HEK293T (cell line): ENCODE measurements at regions not wholly inside any gene's neighbourhood (a gene's known extent, or its start where the extent isn't known, plus 50 kb on each side); places are given as distances from the start of the nearest gene placed in this dataset.

Experiments used
- CTCF ChIA-PET: fragments of 350-600 bp; formaldehyde crosslinking; extraction: SDS; loops from one replicate; lab custom pipeline; 2021; ENCODE audit warnings: antibody characterized with exemption, inconsistent platforms; lab: Yijun Ruan, JAX
- POLR2A ChIA-PET: fragments of 350-600 bp; formaldehyde crosslinking; extraction: SDS; loops from one replicate; lab custom pipeline; 2020; ENCODE audit warnings: antibody characterized with exemption, inconsistent platforms; lab: Yijun Ruan, JAX
- DNase-seq: peaks from one replicate; pipeline ENCODE4 v3.0.0; 2012; ENCODE audit warnings: mixed read lengths; ENCODE audit errors: extremely low spot score
- ARNT ChIP-seq: fragments of 450-650 bp; IDR thresholded peaks from 2 replicates; pipeline ENCODE4 v1.6.1; 2017; ENCODE audit warnings: mild to moderate bottlenecking
- BHLHE40 ChIP-seq: fragments of 450-650 bp; IDR thresholded peaks from 2 replicates; pipeline ENCODE4 v1.6.1; 2016; ENCODE audit warnings: mild to moderate bottlenecking, moderate library complexity, borderline replicate concordance
- CTBP1 ChIP-seq: fragments of 450-650 bp; IDR thresholded peaks from 2 replicates; pipeline ENCODE4 v1.6.1; 2016; ENCODE audit warnings: borderline replicate concordance
- ELF4 ChIP-seq: fragments of 450-650 bp; IDR thresholded peaks from 2 replicates; pipeline ENCODE4 v1.6.1; 2017; ENCODE audit warnings: antibody characterized with exemption
- FOXA1 ChIP-seq: fragments of 450-650 bp; IDR thresholded peaks from 2 replicates; pipeline ENCODE4 v1.6.1; 2016; ENCODE audit warnings: mild to moderate bottlenecking
- FOXK2 ChIP-seq: fragments of 450-650 bp; IDR thresholded peaks from 2 replicates; pipeline ENCODE4 v1.6.1; 2016; ENCODE audit warnings: mild to moderate bottlenecking
- FOXM1 ChIP-seq: fragments of 450-650 bp; IDR thresholded peaks from 2 replicates; pipeline ENCODE4 v1.6.1; 2017; ENCODE audit warnings: mild to moderate bottlenecking, borderline replicate concordance
- HDGF ChIP-seq: fragments of 450-650 bp; IDR thresholded peaks from 2 replicates; pipeline ENCODE4 v1.6.1; 2017; ENCODE audit warnings: antibody characterized with exemption, borderline replicate concordance
- L3MBTL2 ChIP-seq: fragments of 450-650 bp; conservative IDR thresholded peaks from 2 replicates; pipeline ENCODE4 v1.6.1; 2016; ENCODE audit warnings: mild to moderate bottlenecking
- LEF1 ChIP-seq: fragments of 450-650 bp; IDR thresholded peaks from 2 replicates; pipeline ENCODE4 v1.6.1; 2017; ENCODE audit warnings: mild to moderate bottlenecking, borderline replicate concordance
- NFRKB ChIP-seq: fragments of 450-650 bp; IDR thresholded peaks from 2 replicates; pipeline ENCODE4 v1.6.1; 2016; ENCODE audit warnings: mild to moderate bottlenecking, moderate library complexity
- PKNOX1 ChIP-seq: fragments of 450-650 bp; IDR thresholded peaks from 2 replicates; pipeline ENCODE4 v1.6.1; 2016
- SP1 ChIP-seq: fragments of 450-650 bp; IDR thresholded peaks from 2 replicates; pipeline ENCODE4 v1.6.1; 2017
- SUZ12 ChIP-seq: fragments of 450-650 bp; IDR thresholded peaks from 2 replicates; pipeline ENCODE4 v1.6.1; 2016; ENCODE audit warnings: mild to moderate bottlenecking
- TARDBP ChIP-seq: fragments of 450-650 bp; IDR thresholded peaks from 2 replicates; pipeline ENCODE4 v1.6.1; 2016
- ZNF384 ChIP-seq: fragments of 450-650 bp; IDR thresholded peaks from 2 replicates; pipeline ENCODE4 v1.6.1; 2016

GRCh38 chr2:36074008-36074407 is 281.6 kb upstream of the CRIM1 start:
- no peak for DNase-seq
- TF ChIP-seq TARDBP (no peak), FOXK2 (no peak), ARNT (no peak), CTBP1 (no peak), FOXA1 (no peak), NFRKB (no peak), BHLHE40 (no peak), ZNF384 (no peak), ELF4 (no peak), PKNOX1 (no peak), LEF1 (no peak), L3MBTL2 (no peak), HDGF (no peak)
- CTCF ChIA-PET, result no interaction called here
- POLR2A ChIA-PET, result no interaction called here

DNA sequence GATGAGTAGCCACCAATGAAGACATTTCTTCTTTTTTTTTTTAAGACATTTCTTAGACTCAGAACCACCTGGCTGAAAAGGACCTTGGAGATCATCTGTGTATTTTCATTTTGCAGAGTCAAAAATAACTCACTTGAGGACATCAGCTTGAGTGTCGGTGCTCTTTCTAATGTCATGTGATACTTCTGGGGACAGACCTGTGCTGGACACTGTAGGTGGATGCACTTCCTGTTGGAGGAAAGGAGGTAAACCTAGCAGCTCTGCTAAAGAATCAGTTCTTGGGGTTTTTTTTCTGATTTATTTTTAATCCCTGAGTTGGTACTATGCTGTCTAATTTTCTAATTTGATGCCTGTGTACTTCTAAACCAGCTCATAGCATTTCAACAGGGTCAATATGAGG is 283.9 kb upstream of the CRIM1 start:
- ChIA-PET POLR2A (no interaction called here), CTCF (no interaction called here)
- no peak for DNase-seq
- TF ChIP-seq LEF1, result no peak
- no peak for TF ChIP-seq SP1
- no peak for TF ChIP-seq HDGF
- no peak for TF ChIP-seq FOXA1

- ChIA-PET POLR2A (no interaction called here), CTCF (no interaction called here)
- DNase-seq, result no peak
- TF ChIP-seq SP1 (no peak), ELF4 (no peak)
Measured at GRCh38 chr2:36069074-36069473, 286.5 kb upstream of the CRIM1 start.

DNA sequence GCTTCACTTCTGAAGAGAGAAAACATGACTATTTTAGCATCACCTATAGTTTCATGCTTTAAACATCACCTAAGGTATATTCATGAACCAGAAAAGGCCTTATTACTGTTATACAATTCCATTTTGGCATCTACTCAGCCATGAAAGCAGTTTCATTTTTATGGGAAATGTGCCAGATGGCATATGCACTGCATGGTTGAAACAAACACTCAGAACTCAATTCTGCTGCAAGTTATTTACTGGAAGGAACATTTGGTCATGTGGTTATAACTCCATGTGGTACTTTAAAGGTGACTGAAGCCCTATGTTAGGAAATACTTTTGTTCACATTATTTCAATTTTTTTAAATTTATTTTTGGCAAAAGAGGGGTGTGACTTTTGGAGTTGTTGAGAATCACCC is 287.5 kb upstream of the CRIM1 start:
- ChIA-PET CTCF (no interaction called here), POLR2A (no interaction called here)
- no peak for TF ChIP-seq TARDBP
- TF ChIP-seq FOXM1, result no peak
- TF ChIP-seq FOXK2, result no peak
- TF ChIP-seq SP1, result no peak
- no peak for TF ChIP-seq NFRKB
- no peak for TF ChIP-seq HDGF
- no peak for TF ChIP-seq LEF1
- TF ChIP-seq ZNF384, result no peak
- TF ChIP-seq ELF4, result no peak
- TF ChIP-seq PKNOX1, result no peak
- TF ChIP-seq FOXA1, result no peak
- TF ChIP-seq ARNT, result no peak
- no peak for TF ChIP-seq BHLHE40
- TF ChIP-seq L3MBTL2, result no peak
- no peak for TF ChIP-seq SUZ12
- no peak for TF ChIP-seq CTBP1
- DNase-seq, result no peak

DNA sequence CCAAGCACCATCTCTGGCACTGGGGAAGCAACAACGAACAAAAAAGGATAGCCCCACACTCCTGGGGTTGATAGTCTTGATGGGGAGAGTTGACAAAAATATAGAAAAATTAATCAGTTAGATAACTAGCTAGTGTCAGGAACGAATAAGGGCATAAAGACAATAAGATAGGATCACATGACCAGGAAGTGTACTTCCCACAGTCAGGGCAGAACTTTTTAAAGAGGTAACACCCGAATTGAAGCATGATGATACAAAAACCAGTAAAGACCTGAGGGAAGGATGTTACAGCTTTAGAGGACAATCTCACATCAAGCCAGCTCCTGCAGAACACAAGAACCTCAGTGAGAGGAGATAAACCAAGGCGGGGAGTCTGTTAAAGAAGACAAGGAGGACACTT is 295.4 kb upstream of the CRIM1 start:
- no peak for DNase-seq
- POLR2A ChIA-PET, result no interaction called here
- CTCF ChIA-PET, result no interaction called here
- TF ChIP-seq FOXK2 (no peak), ARNT (no peak), BHLHE40 (no peak), ZNF384 (no peak), FOXM1 (no peak), ELF4 (no peak), HDGF (no peak), PKNOX1 (no peak), CTBP1 (no peak)

DNA sequence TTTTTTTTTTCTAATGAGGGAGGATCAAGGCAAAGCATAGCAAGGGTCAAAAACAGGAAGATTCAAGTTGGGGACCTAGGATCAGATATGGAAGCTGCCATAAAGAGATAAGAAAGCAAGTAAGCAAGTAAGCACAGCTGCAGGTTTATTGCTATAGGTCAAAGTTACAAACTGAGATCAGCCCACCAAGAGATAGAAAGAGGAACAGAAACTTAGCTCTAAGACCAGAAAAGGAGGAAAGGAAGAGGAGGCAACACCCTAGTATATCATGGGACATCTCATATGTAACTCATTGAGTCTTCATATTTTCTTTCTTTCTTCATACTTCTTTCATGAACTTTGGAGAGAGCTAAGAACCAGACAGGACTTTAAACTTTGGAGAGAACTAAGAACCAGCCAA is 295.9 kb upstream of the CRIM1 start:
- ChIA-PET CTCF (interaction anchor here (0.7 kb wide), 1 partner anchor 51 kb away, joined by 3 read pairs; no protein-coding TSS in a partner anchor), POLR2A (no interaction called here)
- no peak for DNase-seq
- TF ChIP-seq FOXM1 (no peak), HDGF (no peak), FOXK2 (no peak), SP1 (no peak), ARNT (no peak), BHLHE40 (no peak), TARDBP (no peak), ELF4 (no peak), FOXA1 (no peak), L3MBTL2 (no peak), PKNOX1 (no peak), LEF1 (no peak), SUZ12 (no peak), NFRKB (no peak), CTBP1 (no peak)
